Fibroblast of pulmonary artery (primary cell): ENCODE measurements at regions not wholly inside any gene's neighbourhood (a gene's known extent, or its start where the extent isn't known, plus 50 kb on each side); places are given as distances from the start of the nearest gene placed in this dataset.
"Not testable (repeated sequence)": the region's sequence is repeated elsewhere in the genome, so short reads cannot be mapped to it uniquely, and the experiment has no call there.

Source experiments
- DNase-seq: peaks from one replicate; pipeline ENCODE4 v3.0.0-alpha.2; 2010; ENCODE audit warnings: low read depth
- H3K4me3 ChIP-seq: replicated peaks from 2 replicates; pipeline ENCODE4 v1.5.1; 2011; ENCODE audit warnings: low read depth, mild to moderate bottlenecking, control low read depth, low read length, moderate library complexity
- CTCF ChIP-seq: IDR thresholded peaks from 2 replicates; pipeline ENCODE4 v1.5.1; 2011; ENCODE audit warnings: mild to moderate bottlenecking, control low read depth, low read length, inconsistent platforms; ENCODE audit errors: missing control alignments

GRCh38 chr13:86906127-86906874 is 764.9 kb upstream of the SLITRK5 start:
- no peak for DNase-seq
- TF ChIP-seq CTCF, result no peak
- H3K4me3 ChIP-seq, result no peak overlapping the region

GRCh38 chr13:86907156-86907555 is 764.0 kb upstream of the SLITRK5 start:
- H3K4me3 ChIP-seq, result no peak overlapping the region
- no peak for DNase-seq
- TF ChIP-seq CTCF, result no peak

GRCh38 chr13:86909318-86909717 is 761.9 kb upstream of the SLITRK5 start:
- no peak for TF ChIP-seq CTCF
- no peak for DNase-seq

GRCh38 chr13:86914757-86915156 is 756.4 kb upstream of the SLITRK5 start:
- no peak overlapping the region for H3K4me3 ChIP-seq
- no peak for DNase-seq
- TF ChIP-seq CTCF, result no peak

More at GRCh38 chr13:86909318-86909717, 761.9 kb upstream of the SLITRK5 start:
- no peak overlapping the region for H3K4me3 ChIP-seq

GRCh38 chr13:86917438-86917837 is 753.7 kb upstream of the SLITRK5 start:
- H3K4me3 ChIP-seq, DNase-seq: not testable (repeated sequence)

GRCh38 chr13:86918682-86919081 is 752.5 kb upstream of the SLITRK5 start:
- DNase-seq, result no peak
- H3K4me3 ChIP-seq, result no peak overlapping the region
- no peak for TF ChIP-seq CTCF

- no peak for TF ChIP-seq CTCF
- DNase-seq, result no peak
- no peak overlapping the region for H3K4me3 ChIP-seq
These were observed 750.2 kb upstream of the SLITRK5 start for GRCh38 chr13:86920961-86921360.
